HCT116 (cell line): ENCODE measurements at regions not wholly inside any gene's neighbourhood (a gene's known extent, or its start where the extent isn't known, plus 50 kb on each side); places are given as distances from the start of the nearest gene placed in this dataset.

ENCODE experiments used
- ATAC-seq: fragments of 200-7000 bp; cut with Tn5 transposase; 2 replicates; pipeline ENCODE4 v1.9.1; 2020; ENCODE audit warnings: mild to moderate bottlenecking, moderate library complexity
- BruUV-seq: library from RNA; stranded (reverse); fragments of 400-500 nt; replicated peaks from 2 replicates; lab custom pipeline; 2021; lab: Mats Ljungman, UMichigan
- CTCF ChIA-PET: fragments of 300-600 bp; sonication (Branson Sonifier 250); formaldehyde crosslinking; loops from one replicate; lab custom pipeline; 2021; ENCODE audit warnings: antibody characterized with exemption; lab: Charles Lee
- POLR2A ChIA-PET: fragments of 300-600, 350-600 bp; sonication (Branson Sonifier 250); formaldehyde crosslinking; loops from one replicate; lab custom pipeline; 2021; ENCODE audit warnings: antibody characterized with exemption; lab: Charles Lee
- RAD21 ChIA-PET, 2 experiments: fragments of 300-600 bp; sonication (Branson Sonifier 250); formaldehyde crosslinking; loops; one replicate each; lab custom pipeline; 2023; ENCODE audit warnings: low total read pairs in 2 of 2; ENCODE audit not compliant: uncharacterized antibody in 2 of 2, unreplicated experiment in 2 of 2, low non-redundant PET in 1 of 2; lab: Charles Lee
- DNase-seq: peaks from one replicate; pipeline ENCODE4 v3.0.0-alpha.2; 2010; ENCODE audit warnings: low read depth, low spot score
- H2AFZ ChIP-seq: fragments of 200-600 bp; shearing (Covaris generic), sonication (generic); 2 replicates; pipeline ENCODE4 v1.6.1; 2017; ENCODE audit warnings: low read depth, mixed run types, mixed read lengths, antibody characterized with exemption, low read length; ENCODE audit not compliant: poor library complexity, severe bottlenecking
- H3K27ac ChIP-seq: 2 replicates; pipeline ENCODE4 v1.5.1; 2012; ENCODE audit warnings: low read depth, low read length
- H3K27me3 ChIP-seq: fragments of 200-600 bp; sonication (generic); 2 replicates; pipeline ENCODE4 v1.6.1; 2016; ENCODE audit warnings: mixed run types, low read length, mixed read lengths; ENCODE audit not compliant: insufficient read depth
- H3K36me3 ChIP-seq, 2 experiments: fragments of 200-500 bp in 1 of 2; fragments of 200-600 bp in 1 of 2; sonication (Bioruptor generic) in 1 of 2; sonication (generic) in 1 of 2; 2 replicates each; pipeline versions ENCODE4 v1.5.1 to v1.6.1; 2014 to 2016; ENCODE audit warnings: low read length in 2 of 2, inconsistent platforms in 1 of 2, mixed read lengths in 1 of 2, mixed run types in 1 of 2; ENCODE audit not compliant: insufficient read depth in 2 of 2, control insufficient read depth in 1 of 2
- H3K4me1 ChIP-seq, 2 experiments: fragments of 200-600 bp in 1 of 2; sonication (generic) in 1 of 2; 2 replicates each; pipeline versions ENCODE4 v1.5.1 to v1.6.1; 2012 to 2017; ENCODE audit warnings: low read length in 2 of 2, inconsistent platforms in 1 of 2, mild to moderate bottlenecking in 1 of 2, mixed read lengths in 1 of 2, mixed run types in 1 of 2, moderate library complexity in 1 of 2; ENCODE audit not compliant: insufficient read depth in 2 of 2, control insufficient read depth in 1 of 2
- H3K4me2 ChIP-seq: fragments of 200-600 bp; sonication (generic); 2 replicates; pipeline ENCODE4 v1.6.1; 2017; ENCODE audit warnings: mixed run types, low read length, mixed read lengths
- H3K4me3 ChIP-seq, 2 experiments: fragments of 200-600 bp in 1 of 2; sonication (generic) in 1 of 2; replicated peaks in 1 of 2; 2 replicates each; pipeline ENCODE4 v1.5.1; 2011 to 2016; ENCODE audit warnings: low read length in 2 of 2, control low read depth in 1 of 2, low read depth in 1 of 2, mild to moderate bottlenecking in 1 of 2, mixed read lengths in 1 of 2, mixed run types in 1 of 2
- H3K79me2 ChIP-seq: fragments of 200-600 bp; sonication (generic); 2 replicates; pipeline ENCODE4 v1.6.1; 2017; ENCODE audit warnings: mild to moderate bottlenecking, mixed run types, low read length, moderate library complexity, mixed read lengths; ENCODE audit not compliant: insufficient read depth
- H3K9ac ChIP-seq: fragments of 200-600 bp; sonication (generic); 2 replicates; pipeline ENCODE4 v1.6.1; 2016; ENCODE audit warnings: low read length, mixed read lengths
- H3K9me2 ChIP-seq: fragments of 200-600 bp; sonication (generic), shearing (Covaris generic); 2 replicates; pipeline ENCODE4 v1.6.1; 2017; ENCODE audit warnings: mixed run types, mild to moderate bottlenecking, moderate library complexity; ENCODE audit not compliant: insufficient read depth
- H3K9me3 ChIP-seq, 2 experiments: fragments of 200-500 bp in 1 of 2; fragments of 200-600 bp in 1 of 2; sonication (Bioruptor generic) in 1 of 2; sonication (generic) in 1 of 2; 2 replicates each; pipeline ENCODE4 v1.6.1; 2014 to 2017; ENCODE audit warnings: low read length in 2 of 2, mixed read lengths in 2 of 2, inconsistent platforms in 1 of 2, low read depth in 1 of 2, mild to moderate bottlenecking in 1 of 2, mixed run types in 1 of 2, moderate library complexity in 1 of 2; ENCODE audit not compliant: control insufficient read depth in 1 of 2, insufficient read depth in 1 of 2
- H4K20me1 ChIP-seq: fragments of 200-600 bp; sonication (generic), shearing (Covaris generic); 2 replicates; pipeline ENCODE4 v1.6.1; 2017; ENCODE audit warnings: mixed run types, mild to moderate bottlenecking, moderate library complexity; ENCODE audit not compliant: insufficient read depth
- ATF3 ChIP-seq: IDR thresholded peaks from 2 replicates; pipeline ENCODE4 v1.6.1; 2012
- CEBPB ChIP-seq: IDR thresholded peaks from 2 replicates; pipeline ENCODE4 v1.6.1; 2012; ENCODE audit warnings: low read depth
- ELF1 ChIP-seq: IDR thresholded peaks from 2 replicates; pipeline ENCODE4 v1.6.1; 2012; ENCODE audit warnings: low read depth, borderline replicate concordance
- JUND ChIP-seq: IDR thresholded peaks from 2 replicates; pipeline ENCODE4 v1.6.1; 2012
- RAD21 ChIP-seq: IDR thresholded peaks from 2 replicates; pipeline ENCODE4 v1.6.1; 2012; ENCODE audit warnings: low read depth, mild to moderate bottlenecking
- REST ChIP-seq: IDR thresholded peaks from 2 replicates; pipeline ENCODE4 v1.6.1; 2012; ENCODE audit warnings: low read depth
- SIN3A ChIP-seq: IDR thresholded peaks from 2 replicates; pipeline ENCODE4 v1.6.1; 2012; ENCODE audit warnings: low read depth
- SRF ChIP-seq: IDR thresholded peaks from 2 replicates; pipeline ENCODE4 v1.6.1; 2012; ENCODE audit warnings: low read depth
- ZFX ChIP-seq: fragments of 450-650 bp; IDR thresholded peaks from 2 replicates; pipeline ENCODE4 v1.6.1; 2017
- ZNF274 ChIP-seq: fragments of 200-500 bp; sonication (Bioruptor generic); IDR thresholded peaks from 2 replicates; pipeline ENCODE4 v1.6.1; 2014; ENCODE audit warnings: mild to moderate bottlenecking, low read depth, low read length, inconsistent platforms
- intact Hi-C: fragments of 100-400 bp; cut with micrococcal nuclease; formaldehyde crosslinking; loops from 2 replicates; pipeline ENCODE4 v1.10.0; 2022

- no peak for TF ChIP-seq ELF1
Measured at GRCh38 chr12:74896186-74896585, 313.5 kb downstream of the KCNC2 start (continued).

- intact Hi-C loops = no loop called here
- Histone ChIP-seq H2AFZ (no peak overlapping the region), H3K79me2 (no peaks in the 10 kb centered on the region), H3K27me3 (no peaks in the 10 kb centered on the region), H3K9me2 (no peaks in the 10 kb centered on the region), H3K4me1 (no peaks in the 10 kb centered on the region), H3K36me3 (no peaks in the 10 kb centered on the region), H3K4me2 (no peak overlapping the region), H3K4me3 (no peak overlapping the region), H3K9me3 (no peaks in the 10 kb centered on the region), H3K27ac (no peak overlapping the region), H4K20me1 (no peaks in the 10 kb centered on the region), H3K9ac (no peak overlapping the region)
- POLR2A ChIA-PET = no interaction called here
- ATAC-seq = no peak
- RAD21 ChIA-PET = no interaction called here
- BruUV-seq = no TSS peak
- DNase-seq = no peak
- CTCF ChIA-PET = no interaction called here
- no peak for TF ChIP-seq RAD21
- TF ChIP-seq CEBPB = no peak
- no peak for TF ChIP-seq SIN3A
- TF ChIP-seq JUND = no peak
- TF ChIP-seq SRF = no peak
- no peak for TF ChIP-seq REST
- TF ChIP-seq ZFX = no peak
- TF ChIP-seq ZNF274 = no peak
- TF ChIP-seq ATF3 = no peak
Measured at GRCh38 chr12:74897425-74898211, 312.0 kb downstream of the KCNC2 start.
